ENCODE measurements at regions not wholly inside any gene's neighbourhood (a gene's known extent, or its start where the extent isn't known, plus 50 kb on each side); places are given as distances from the start of the nearest gene placed in this dataset.

GRCh38 chr9:109868207-109868606 lies 88.2 kb downstream of the PALM2AKAP2 start:
- TF ChIP-seq MAX (IDR thresholded peaks at IDR 0.05; ENCODE audit: insufficient read depth, insufficient read length) (no peak), CTCF (IDR thresholded peaks at IDR 0.05; ENCODE audit: extremely low read depth in 1 of 2, insufficient read depth in 1 of 2, low read depth in 1 of 2, low read length in 2 of 2) (no peak)

Measured in endothelial cell of umbilical vein (primary cell).